ENCODE measurements at regions not wholly inside any gene's neighbourhood (a gene's known extent, or its start where the extent isn't known, plus 50 kb on each side); places are given as distances from the start of the nearest gene placed in this dataset.

DNA sequence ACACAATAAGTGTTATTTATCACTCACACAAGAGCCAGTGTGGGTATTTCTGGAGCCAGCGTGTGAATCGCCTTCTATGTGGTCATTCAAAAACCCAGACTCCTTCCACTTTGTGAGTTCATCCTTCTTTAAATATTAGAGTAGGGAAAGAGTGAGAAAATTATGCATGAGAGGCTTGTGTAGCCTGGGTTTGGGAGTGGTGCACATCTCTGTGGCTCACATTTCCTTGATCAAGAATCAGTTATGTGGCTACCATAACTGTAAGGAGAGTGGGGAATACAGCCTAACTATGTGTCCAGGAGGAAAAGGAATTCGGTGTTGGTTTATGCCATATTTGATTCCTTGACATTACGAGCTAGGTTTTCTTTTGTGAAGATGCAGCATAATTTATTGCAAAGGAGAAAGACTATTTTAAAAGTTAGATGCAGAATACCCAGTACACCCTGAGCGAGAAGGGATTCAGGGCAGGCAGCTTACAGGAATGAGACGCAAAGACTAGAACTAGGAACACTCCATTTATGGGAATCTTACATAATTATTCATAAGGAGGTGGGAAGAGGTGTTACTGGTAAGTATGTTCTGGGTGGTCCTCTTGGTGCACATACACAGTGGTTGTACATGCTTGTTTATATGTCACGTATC lies 638.5 kb downstream of the COL12A1 start:
- H3K4me2 ChIP-seq (ENCODE audit: low read length) = no peak overlapping the region
- H3K27ac ChIP-seq (ENCODE audit: low read depth, low read length, poor library complexity, severe bottlenecking) = no peak overlapping the region
- TF ChIP-seq, protein P1, sequence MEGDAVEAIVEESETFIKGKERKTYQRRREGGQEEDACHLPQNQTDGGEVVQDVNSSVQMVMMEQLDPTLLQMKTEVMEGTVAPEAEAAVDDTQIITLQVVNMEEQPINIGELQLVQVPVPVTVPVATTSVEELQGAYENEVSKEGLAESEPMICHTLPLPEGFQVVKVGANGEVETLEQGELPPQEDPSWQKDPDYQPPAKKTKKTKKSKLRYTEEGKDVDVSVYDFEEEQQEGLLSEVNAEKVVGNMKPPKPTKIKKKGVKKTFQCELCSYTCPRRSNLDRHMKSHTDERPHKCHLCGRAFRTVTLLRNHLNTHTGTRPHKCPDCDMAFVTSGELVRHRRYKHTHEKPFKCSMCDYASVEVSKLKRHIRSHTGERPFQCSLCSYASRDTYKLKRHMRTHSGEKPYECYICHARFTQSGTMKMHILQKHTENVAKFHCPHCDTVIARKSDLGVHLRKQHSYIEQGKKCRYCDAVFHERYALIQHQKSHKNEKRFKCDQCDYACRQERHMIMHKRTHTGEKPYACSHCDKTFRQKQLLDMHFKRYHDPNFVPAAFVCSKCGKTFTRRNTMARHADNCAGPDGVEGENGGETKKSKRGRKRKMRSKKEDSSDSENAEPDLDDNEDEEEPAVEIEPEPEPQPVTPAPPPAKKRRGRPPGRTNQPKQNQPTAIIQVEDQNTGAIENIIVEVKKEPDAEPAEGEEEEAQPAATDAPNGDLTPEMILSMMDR (conservative IDR thresholded peaks at IDR 0.05; ENCODE audit: low read length) = no peak
- TF ChIP-seq EZH2phosphoT487 (IDR thresholded peaks at IDR 0.05; ENCODE audit: borderline replicate concordance, low read depth, low read length) = no peak
- no peak for DNase-seq (ENCODE audit: low spot score)
- no peaks in the 10 kb centered on the region for H3K9me3 ChIP-seq (ENCODE audit: low read length)
- no peaks in the 10 kb centered on the region for H3K79me2 ChIP-seq (ENCODE audit: insufficient read depth, low read depth, low read length)
- H2AFZ ChIP-seq (ENCODE audit: low read length) = no peak overlapping the region
- no peak overlapping the region for H3K4me3 ChIP-seq (ENCODE audit: low read depth, low read length, poor library complexity, severe bottlenecking)
- no peaks in the 10 kb centered on the region for H3K9me2 ChIP-seq (ENCODE audit: insufficient read depth, low read length)
- no peaks in the 10 kb centered on the region for H3K36me3 ChIP-seq (ENCODE audit: insufficient read depth, low read length)
- BruUV-seq (replicated peaks) = no TSS peak
- ChIA-PET CTCF (ENCODE audit: unreplicated experiment) (no interaction called here), POLR2A (interaction anchor here (1.0 kb wide), 1 partner anchor 360 kb away, joined by 3 read pairs; no protein-coding TSS in a partner anchor)
- no peaks in the 10 kb centered on the region for H4K20me1 ChIP-seq (ENCODE audit: insufficient read depth, low read length)
- intact Hi-C loops (cut with micrococcal nuclease; ENCODE audit: unreplicated experiment) = no loop called here
- H3K4me1 ChIP-seq (ENCODE audit: insufficient read depth, low read length, poor library complexity, severe bottlenecking) = no peaks in the 10 kb centered on the region

DNA sequence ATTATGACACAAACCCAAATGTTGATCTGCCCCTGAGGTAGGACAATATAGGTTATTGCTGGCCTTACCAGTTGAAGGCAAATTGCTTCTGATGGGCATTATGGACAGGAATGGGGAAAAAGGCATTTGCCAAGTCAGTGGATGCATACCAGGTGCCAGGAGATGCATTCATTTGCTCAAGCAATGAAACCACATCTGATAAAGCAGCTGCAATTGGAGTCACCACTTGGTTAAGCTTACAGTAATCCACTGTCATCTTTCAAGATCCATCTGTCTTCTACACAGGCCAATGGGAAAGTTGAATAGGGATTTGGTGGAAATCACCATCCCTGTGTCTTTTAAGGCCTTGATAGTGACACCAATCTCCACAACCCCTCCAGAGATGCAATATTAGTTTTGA lies 648.6 kb downstream of the COL12A1 start:
- Histone ChIP-seq H2AFZ (ENCODE audit: low read length) (no peak overlapping the region), H3K27ac (ENCODE audit: low read depth, low read length, poor library complexity, severe bottlenecking) (no peak overlapping the region), H3K9me3 (ENCODE audit: low read length) (no peaks in the 10 kb centered on the region), H3K36me3 (ENCODE audit: insufficient read depth, low read length) (no peaks in the 10 kb centered on the region), H3K4me1 (ENCODE audit: insufficient read depth, low read length, poor library complexity, severe bottlenecking) (no peaks in the 10 kb centered on the region), H3K4me2 (ENCODE audit: low read length) (no peak overlapping the region), H3K4me3 (ENCODE audit: low read depth, low read length, poor library complexity, severe bottlenecking) (no peak overlapping the region), H3K79me2 (ENCODE audit: insufficient read depth, low read depth, low read length) (no peaks in the 10 kb centered on the region), H3K9me2 (ENCODE audit: insufficient read depth, low read length) (no peaks in the 10 kb centered on the region), H4K20me1 (ENCODE audit: insufficient read depth, low read length) (no peaks in the 10 kb centered on the region)
- CTCF ChIA-PET (ENCODE audit: unreplicated experiment) = no interaction called here
- DNase-seq (ENCODE audit: low spot score) = no peak
- intact Hi-C loops (cut with micrococcal nuclease; ENCODE audit: unreplicated experiment) = no loop called here
- BruUV-seq (replicated peaks) = no TSS peak
- POLR2A ChIA-PET = no interaction called here
- TF ChIP-seq EZH2phosphoT487 (IDR thresholded peaks at IDR 0.05; ENCODE audit: borderline replicate concordance, low read depth, low read length) = no peak
- TF ChIP-seq, protein P1 (conservative IDR thresholded peaks at IDR 0.05; ENCODE audit: low read length) = no peak

DNA sequence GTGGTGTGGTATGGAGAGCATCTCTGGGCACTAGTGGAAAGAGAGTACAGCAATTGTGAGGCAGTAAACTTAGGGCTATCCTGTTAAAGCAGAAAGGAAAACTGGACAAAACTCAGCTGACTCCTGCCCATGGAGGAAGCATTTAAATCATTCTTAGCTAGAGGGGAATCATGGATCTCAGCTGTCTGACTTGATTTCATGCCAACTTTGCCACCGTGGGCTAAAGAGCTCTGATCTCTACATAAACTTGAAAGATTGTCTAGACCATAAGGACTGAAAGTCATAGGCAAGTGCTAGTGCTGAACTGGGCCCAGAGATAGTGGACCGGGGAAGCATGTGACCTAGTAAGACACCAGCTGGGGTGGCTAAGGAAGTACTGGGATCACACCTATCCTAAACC lies 651.8 kb downstream of the COL12A1 start:
- Histone ChIP-seq H3K4me1 (ENCODE audit: insufficient read depth, low read length, poor library complexity, severe bottlenecking) (no peaks in the 10 kb centered on the region), H2AFZ (ENCODE audit: low read length) (no peak overlapping the region), H3K36me3 (ENCODE audit: insufficient read depth, low read length) (no peaks in the 10 kb centered on the region), H3K27ac (ENCODE audit: low read depth, low read length, poor library complexity, severe bottlenecking) (no peak overlapping the region), H4K20me1 (ENCODE audit: insufficient read depth, low read length) (no peaks in the 10 kb centered on the region), H3K9me3 (ENCODE audit: low read length) (no peaks in the 10 kb centered on the region), H3K4me3 (ENCODE audit: low read depth, low read length, poor library complexity, severe bottlenecking) (no peak overlapping the region), H3K4me2 (ENCODE audit: low read length) (no peak overlapping the region), H3K9me2 (ENCODE audit: insufficient read depth, low read length) (no peaks in the 10 kb centered on the region), H3K79me2 (ENCODE audit: insufficient read depth, low read depth, low read length) (no peaks in the 10 kb centered on the region)
- no TSS peak for BruUV-seq (replicated peaks)
- CTCF ChIA-PET (ENCODE audit: unreplicated experiment) = no interaction called here
- intact Hi-C loops (cut with micrococcal nuclease; ENCODE audit: unreplicated experiment) = no loop called here
- TF ChIP-seq, protein P1 (conservative IDR thresholded peaks at IDR 0.05; ENCODE audit: low read length) = no peak
- no peak for TF ChIP-seq EZH2phosphoT487 (IDR thresholded peaks at IDR 0.05; ENCODE audit: borderline replicate concordance, low read depth, low read length)
- POLR2A ChIA-PET = no interaction called here
- DNase-seq (ENCODE audit: low spot score) = no peak
